HepG2 (cell line): ENCODE measurements at regions not wholly inside any gene's neighbourhood (a gene's known extent, or its start where the extent isn't known, plus 50 kb on each side); places are given as distances from the start of the nearest gene placed in this dataset.

Experiments
- SMAD1 ChIP-seq: sonication (generic); formaldehyde crosslinking; IDR thresholded peaks from 2 replicates; pipeline ENCODE4 v1.4.0; 2020; ENCODE audit warnings: missing genetic modification reagents, low read depth, mild to moderate bottlenecking, borderline replicate concordance
- SP2 ChIP-seq: sonication (generic); formaldehyde crosslinking; IDR thresholded peaks from 2 replicates; pipeline ENCODE4 v1.5.1; 2020; ENCODE audit warnings: mild to moderate bottlenecking, missing genetic modification reagents
- ZBTB34 ChIP-seq: sonication (generic); formaldehyde crosslinking; IDR thresholded peaks from 2 replicates; pipeline ENCODE4 v1.8.0; 2022; ENCODE audit warnings: mild to moderate bottlenecking, missing genetic modification reagents
- ZHX2 ChIP-seq, 2 experiments: sonication (generic) in 1 of 2; formaldehyde crosslinking in 1 of 2; IDR thresholded peaks; 2 replicates each; pipeline versions ENCODE4 v1.6.1 to v1.9.0; 2014 to 2022; ENCODE audit warnings: antibody characterized with exemption in 1 of 2, borderline replicate concordance in 1 of 2, inconsistent platforms in 1 of 2, low read depth in 1 of 2, missing genetic modification reagents in 1 of 2
- ZNF280B ChIP-seq: sonication (generic); formaldehyde crosslinking; IDR thresholded peaks from 2 replicates; pipeline ENCODE4 v1.5.0; 2020; ENCODE audit warnings: missing genetic modification reagents, mild to moderate bottlenecking, borderline replicate concordance
- ZNF687 ChIP-seq: sonication (generic); formaldehyde crosslinking; IDR thresholded peaks from 2 replicates; pipeline ENCODE4 v1.5.1; 2020; ENCODE audit warnings: mild to moderate bottlenecking, missing genetic modification reagents, moderate library complexity
- ZNF83 ChIP-seq: sonication (generic); formaldehyde crosslinking; IDR thresholded peaks from 2 replicates; pipeline ENCODE4 v1.4.0; 2020; ENCODE audit warnings: missing genetic modification reagents, mild to moderate bottlenecking, borderline replicate concordance

GRCh38 chr9:82404881-82405280 lies 416.3 kb downstream of the SPATA31D1 start:
- TF ChIP-seq ZNF83, result no peak
- TF ChIP-seq SMAD1, result no peak
- TF ChIP-seq ZNF280B (CRISPR knock-in tag), result no peak
- TF ChIP-seq ZNF687 (CRISPR knock-in tag), result no peak
- no peak for TF ChIP-seq ZBTB34 (CRISPR knock-in tag)
- TF ChIP-seq ZHX2 (IDR thresholded peaks at IDR 0.05; ENCODE audit: low read depth), result no peak
- no peak for TF ChIP-seq ZHX2 (CRISPR knock-in tag; IDR thresholded peaks at IDR 0.05; ENCODE audit: borderline replicate concordance)
- TF ChIP-seq SP2 (CRISPR knock-in tag), result no peak
